PC-9 (cell line): ENCODE measurements at regions not wholly inside any gene's neighbourhood (a gene's known extent, or its start where the extent isn't known, plus 50 kb on each side); places are given as distances from the start of the nearest gene placed in this dataset.

ENCODE experiments used
- BruUV-seq: library from RNA; stranded (reverse); fragments of 400-500 nt; replicated peaks from 2 replicates; lab custom pipeline; 2021; lab: Mats Ljungman, UMichigan
- CTCF ChIA-PET: fragments of 300-600 bp; sonication (Branson Sonifier 250); formaldehyde crosslinking; loops from one replicate; lab custom pipeline; 2022; ENCODE audit warnings: antibody characterized with exemption; lab: Charles Lee
- POLR2A ChIA-PET: fragments of 300-600 bp; sonication (Branson Sonifier 250); formaldehyde crosslinking; loops from one replicate; lab custom pipeline; 2022; ENCODE audit warnings: antibody characterized with exemption; ENCODE audit not compliant: unreplicated experiment; lab: Charles Lee
- DNase-seq, 2 experiments: peaks; one replicate each; pipeline versions ENCODE4 v3.0.0 to v3.0.0-alpha.2; 2015 to 2022; ENCODE audit warnings: mixed read lengths in 1 of 2
- H2AFZ ChIP-seq: fragments of 200-600 bp; sonication (generic); 2 replicates; pipeline ENCODE4 v1.8.1; 2017; ENCODE audit warnings: antibody characterized with exemption
- H3F3A ChIP-seq: fragments of 200-600 bp; sonication (generic); 2 replicates; pipeline ENCODE4 v1.8.1; 2017; ENCODE audit warnings: antibody characterized with exemption, mild to moderate bottlenecking, low read depth; ENCODE audit not compliant: insufficient read depth
- H3K27ac ChIP-seq: fragments of 200-600 bp; sonication (generic); 2 replicates; pipeline ENCODE4 v1.6.1; 2016; ENCODE audit warnings: mixed run types
- H3K27me3 ChIP-seq: fragments of 200-600 bp; sonication (generic); 2 replicates; pipeline ENCODE4 v1.6.1; 2016; ENCODE audit warnings: low read depth, mixed run types; ENCODE audit not compliant: insufficient read depth
- H3K36me3 ChIP-seq: fragments of 200-600 bp; sonication (generic); 2 replicates; pipeline ENCODE4 v1.6.1; 2016; ENCODE audit warnings: low read depth, mixed run types
- H3K4me1 ChIP-seq: fragments of 200-600 bp; sonication (generic); replicated peaks from 2 replicates; pipeline ENCODE4 v1.6.1; 2016; ENCODE audit warnings: mixed run types; ENCODE audit not compliant: insufficient read depth
- H3K4me2 ChIP-seq: fragments of 200-600 bp; sonication (generic); 2 replicates; pipeline ENCODE4 v1.6.1; 2017; ENCODE audit warnings: mixed run types
- H3K4me3 ChIP-seq: fragments of 200-600 bp; sonication (generic); 2 replicates; pipeline ENCODE4 v1.6.1; 2016; ENCODE audit warnings: mixed run types
- H3K79me2 ChIP-seq: fragments of 200-600 bp; sonication (generic); 2 replicates; pipeline ENCODE4 v1.6.1; 2017; ENCODE audit warnings: low read depth, mixed run types
- H3K9me2 ChIP-seq: fragments of 200-600 bp; sonication (generic); 2 replicates; pipeline ENCODE4 v1.8.1; 2017; ENCODE audit warnings: mild to moderate bottlenecking; ENCODE audit not compliant: insufficient read depth
- H3K9me3 ChIP-seq: fragments of 200-600 bp; sonication (generic); 2 replicates; pipeline ENCODE4 v1.8.1; 2016; ENCODE audit warnings: low read depth; ENCODE audit not compliant: insufficient read depth
- H4K20me1 ChIP-seq: fragments of 200-600 bp; sonication (generic); 2 replicates; pipeline ENCODE4 v1.8.1; 2017; ENCODE audit not compliant: insufficient read depth
- CTCF ChIP-seq: fragments of 200-600 bp; sonication (generic); conservative IDR thresholded peaks from 2 replicates; pipeline ENCODE4 v1.6.1; 2017; ENCODE audit warnings: mixed run types, antibody characterized with exemption, mild to moderate bottlenecking, moderate library complexity
- EZH2 ChIP-seq: fragments of 200-600 bp; sonication (generic); IDR thresholded peaks from 2 replicates; pipeline ENCODE4 v1.8.0; 2017; ENCODE audit warnings: antibody characterized with exemption, low read depth
- intact Hi-C: fragments of 100-400 bp; cut with micrococcal nuclease; formaldehyde crosslinking; loops from one replicate; pipeline ENCODE4 v1.10.0; 2022; ENCODE audit not compliant: unreplicated experiment

DNA sequence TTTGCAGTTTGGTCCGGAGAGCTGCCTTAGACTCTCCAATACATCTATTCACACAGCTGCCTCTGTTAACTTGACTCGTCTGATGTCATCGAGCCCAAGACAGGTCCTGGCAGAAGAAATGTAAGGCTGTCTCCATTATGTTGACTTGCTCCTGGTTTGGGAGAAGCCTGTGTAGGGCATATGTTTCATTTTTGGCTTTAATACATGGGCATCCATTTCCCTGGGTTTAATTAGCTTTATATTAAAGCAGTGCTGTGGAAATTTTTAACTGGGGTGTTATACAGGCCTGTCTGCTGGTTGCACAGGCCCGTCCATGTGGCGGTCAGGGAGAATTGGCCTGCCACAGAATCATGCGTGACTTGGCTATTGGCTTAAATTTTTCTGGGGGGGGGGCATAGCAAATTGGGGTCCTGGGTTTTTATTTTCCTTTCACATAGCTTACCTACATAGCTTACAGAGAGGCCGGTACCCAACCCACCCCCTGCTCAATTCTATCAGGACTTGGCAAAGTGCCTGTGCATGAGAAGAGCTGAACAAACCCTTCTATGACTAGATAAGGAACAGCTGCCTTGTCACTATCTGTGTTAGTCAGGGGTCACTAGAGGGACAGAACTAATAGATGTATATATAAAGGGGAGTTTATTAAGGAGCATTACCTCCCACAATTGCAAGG is 123.5 kb upstream of the WDR1 start:
- H3K27me3 ChIP-seq, result peaks cover 19% of the 10 kb centered on the region
- no peaks in the 10 kb centered on the region for H3K4me1 ChIP-seq
- ChIA-PET POLR2A (no interaction called here), CTCF (no interaction called here)
- no peak for DNase-seq
- no peaks in the 10 kb centered on the region for H3K36me3 ChIP-seq
- no peak overlapping the region for H3K4me3 ChIP-seq
- no peaks in the 10 kb centered on the region for H3K79me2 ChIP-seq
- no peak overlapping the region for H3K4me2 ChIP-seq
- H3F3A ChIP-seq, result no peaks in the 10 kb centered on the region
- no peaks in the 10 kb centered on the region for H4K20me1 ChIP-seq
- no peak overlapping the region for H3K27ac ChIP-seq
- TF ChIP-seq EZH2, result no peak
- no peak for TF ChIP-seq CTCF
- BruUV-seq, result no TSS peak
- intact Hi-C loops, result no loop called here
- H3K9me2 ChIP-seq, result no peaks in the 10 kb centered on the region
- H3K9me3 ChIP-seq, result no peaks in the 10 kb centered on the region
- no peak overlapping the region for H2AFZ ChIP-seq

DNA sequence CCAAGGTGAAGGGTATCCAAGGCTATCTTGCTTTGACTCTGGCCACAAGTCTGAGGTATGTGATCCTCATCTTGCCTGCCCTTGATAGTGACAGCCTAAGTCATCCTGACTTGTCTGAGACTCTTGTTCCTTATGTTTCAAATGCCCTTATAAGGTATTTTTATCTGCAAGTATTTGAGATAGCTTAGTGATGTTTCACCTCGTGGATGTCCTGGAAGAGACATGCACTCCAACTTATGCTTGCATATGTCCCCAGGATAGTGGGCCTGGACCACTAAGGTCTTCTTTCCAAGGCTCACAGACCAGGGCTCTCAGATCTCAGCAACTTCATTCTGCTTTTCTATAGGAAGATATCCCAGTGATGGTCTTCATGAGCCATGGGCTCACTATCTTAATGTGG is 120.5 kb upstream of the WDR1 start:
- Histone ChIP-seq H3K4me1 (no peaks in the 10 kb centered on the region), H3K9me2 (no peaks in the 10 kb centered on the region), H3K4me2 (no peak overlapping the region), H3K36me3 (no peaks in the 10 kb centered on the region), H3K79me2 (no peaks in the 10 kb centered on the region), H3F3A (no peaks in the 10 kb centered on the region), H4K20me1 (no peaks in the 10 kb centered on the region), H2AFZ (no peak overlapping the region), H3K9me3 (no peaks in the 10 kb centered on the region), H3K4me3 (no peak overlapping the region), H3K27ac (no peak overlapping the region), H3K27me3 (peaks cover 4% of the 10 kb centered on the region; the same call in 1 of the 2 replicates)
- TF ChIP-seq CTCF, result no peak
- no peak for TF ChIP-seq EZH2
- ChIA-PET POLR2A (no interaction called here), CTCF (no interaction called here)
- DNase-seq, result no peak
- no TSS peak for BruUV-seq
- intact Hi-C loops, result no loop called here

- ChIA-PET POLR2A (no interaction called here), CTCF (no interaction called here)
- Histone ChIP-seq H3K36me3 (no peaks in the 10 kb centered on the region), H3K27me3 (no peaks in the 10 kb centered on the region), H4K20me1 (no peaks in the 10 kb centered on the region), H3K4me3 (no peak overlapping the region), H3K9me3 (no peaks in the 10 kb centered on the region), H3K4me2 (no peak overlapping the region), H3K4me1 (no peaks in the 10 kb centered on the region), H2AFZ (no peak overlapping the region), H3K27ac (no peak overlapping the region), H3K79me2 (no peaks in the 10 kb centered on the region), H3F3A (no peaks in the 10 kb centered on the region), H3K9me2 (no peaks in the 10 kb centered on the region)
- no peak for DNase-seq
- BruUV-seq, result no TSS peak
- intact Hi-C loops, result no loop called here
- TF ChIP-seq CTCF, result no peak
- no peak for TF ChIP-seq EZH2
Measured at GRCh38 chr4:10232114-10232513, 115.5 kb upstream of the WDR1 start.
